Thyroid gland (tissue), 4 donors: ENCODE measurements at regions not wholly inside any gene's neighbourhood (a gene's known extent, or its start where the extent isn't known, plus 50 kb on each side); places are given as distances from the start of the nearest gene placed in this dataset.

ENCODE experiments used
- POLR2A ChIP-seq, 2 donors: fragments of 450-650 bp; IDR thresholded peaks; one replicate each; pipeline ENCODE4 v1.6.1; 2017; ENCODE audit warnings: antibody characterized with exemption in 2 of 2, mild to moderate bottlenecking in 2 of 2, moderate library complexity in 1 of 2
- TF ChIP-seq, protein P1 (sequence below), 6 experiments: fragments of 200-600 bp in 3 of 6; fragments of 450-650 bp in 3 of 6; sonication (generic) in 3 of 6; IDR thresholded peaks; one replicate each; pipeline ENCODE4 v1.5.1; 2016 to 2019; ENCODE audit warnings: antibody characterized with exemption in 6 of 6, mild to moderate bottlenecking in 2 of 6, inconsistent platforms in 1 of 6, moderate library complexity in 1 of 6

DNA sequence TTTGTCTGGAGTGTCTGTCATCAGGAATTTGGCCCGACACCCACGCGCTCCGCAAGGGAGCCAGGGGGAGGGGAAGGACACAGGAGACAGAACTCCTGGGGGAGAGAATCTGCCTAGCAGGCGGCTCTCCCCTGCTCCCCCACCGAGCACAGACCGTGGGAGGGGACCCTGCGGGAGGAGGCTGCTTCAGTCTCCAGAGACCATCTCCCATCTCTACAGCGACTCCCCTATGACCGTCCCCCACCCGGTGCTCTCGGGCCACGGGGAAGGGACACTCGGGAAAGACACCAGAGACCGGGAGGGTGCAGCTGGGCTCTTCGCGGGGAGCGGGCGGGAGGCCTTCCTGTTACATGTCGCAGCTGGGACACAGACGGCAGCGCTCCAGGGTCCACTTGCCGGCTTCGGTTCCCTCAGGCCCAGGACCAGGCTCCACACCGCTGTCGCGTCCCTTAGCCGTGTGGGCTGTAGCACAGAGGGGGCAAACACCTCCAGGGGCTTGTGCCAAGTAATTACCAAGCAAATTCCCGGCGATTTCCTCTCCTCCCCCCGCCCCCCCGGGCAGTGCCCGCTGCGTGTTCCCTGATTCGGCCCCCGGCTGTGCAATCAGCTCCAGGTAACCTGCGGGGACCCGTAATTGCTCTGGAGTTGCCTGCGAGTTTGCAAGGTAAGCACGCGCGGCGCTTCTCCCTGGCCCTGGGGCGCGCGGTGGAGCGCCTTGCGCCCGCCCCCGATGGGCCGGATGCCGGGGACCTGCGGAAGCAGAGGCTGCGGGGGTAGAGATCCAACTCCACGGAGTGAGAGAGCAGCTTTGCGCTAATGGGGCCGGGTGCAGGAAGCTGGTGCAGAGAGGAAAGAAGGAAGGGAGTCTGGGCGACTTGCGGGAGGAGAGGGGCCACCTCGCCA is 155.1 kb upstream of the CADM1 start:
- TF ChIP-seq, protein P1, sequence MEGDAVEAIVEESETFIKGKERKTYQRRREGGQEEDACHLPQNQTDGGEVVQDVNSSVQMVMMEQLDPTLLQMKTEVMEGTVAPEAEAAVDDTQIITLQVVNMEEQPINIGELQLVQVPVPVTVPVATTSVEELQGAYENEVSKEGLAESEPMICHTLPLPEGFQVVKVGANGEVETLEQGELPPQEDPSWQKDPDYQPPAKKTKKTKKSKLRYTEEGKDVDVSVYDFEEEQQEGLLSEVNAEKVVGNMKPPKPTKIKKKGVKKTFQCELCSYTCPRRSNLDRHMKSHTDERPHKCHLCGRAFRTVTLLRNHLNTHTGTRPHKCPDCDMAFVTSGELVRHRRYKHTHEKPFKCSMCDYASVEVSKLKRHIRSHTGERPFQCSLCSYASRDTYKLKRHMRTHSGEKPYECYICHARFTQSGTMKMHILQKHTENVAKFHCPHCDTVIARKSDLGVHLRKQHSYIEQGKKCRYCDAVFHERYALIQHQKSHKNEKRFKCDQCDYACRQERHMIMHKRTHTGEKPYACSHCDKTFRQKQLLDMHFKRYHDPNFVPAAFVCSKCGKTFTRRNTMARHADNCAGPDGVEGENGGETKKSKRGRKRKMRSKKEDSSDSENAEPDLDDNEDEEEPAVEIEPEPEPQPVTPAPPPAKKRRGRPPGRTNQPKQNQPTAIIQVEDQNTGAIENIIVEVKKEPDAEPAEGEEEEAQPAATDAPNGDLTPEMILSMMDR (IDR thresholded peaks at IDR 0.05) = no peak
- no peak for TF ChIP-seq POLR2A (IDR thresholded peaks at IDR 0.05)
